ENCODE measurements at regions not wholly inside any gene's neighbourhood (a gene's known extent, or its start where the extent isn't known, plus 50 kb on each side); places are given as distances from the start of the nearest gene placed in this dataset.

- no peak for DNase-seq (ENCODE audit: low spot score)
- intact Hi-C loops (cut with DNase I), result no loop called here
Measured at GRCh38 chr13:60755380-60756163, 358.6 kb downstream of the TDRD3 start.

- intact Hi-C loops (cut with DNase I), result no loop called here
- DNase-seq (ENCODE audit: low spot score), result peak; percentile 36
Measured at GRCh38 chr13:60754211-60755090, 357.4 kb downstream of the TDRD3 start.

GRCh38 chr13:60753641-60754040 is 356.6 kb downstream of the TDRD3 start:
- intact Hi-C loops (cut with DNase I), result no loop called here
- no peak for DNase-seq (ENCODE audit: low spot score)

- no peak for DNase-seq (ENCODE audit: low spot score)
- intact Hi-C loops (cut with DNase I), result no loop called here
Measured at GRCh38 chr13:60745343-60745742, 348.3 kb downstream of the TDRD3 start.

GRCh38 chr13:60733933-60734332 is 336.9 kb downstream of the TDRD3 start:
- DNase-seq (ENCODE audit: low spot score), result no peak
- intact Hi-C loops (cut with DNase I), result loop anchor here in 1 of 2 donors (5.0 kb wide), 1 partner anchor 1087 kb away; no protein-coding TSS in a partner anchor

GRCh38 chr13:60727140-60727539 is 330.1 kb downstream of the TDRD3 start:
- intact Hi-C loops (cut with DNase I), result no loop called here
- DNase-seq (ENCODE audit: low spot score), result no peak

- intact Hi-C loops (cut with DNase I), result no loop called here
- no peak for DNase-seq (ENCODE audit: low spot score)
Measured at GRCh38 chr13:60721063-60721462, 324.0 kb downstream of the TDRD3 start.

GRCh38 chr13:60720590-60720989 is 323.6 kb downstream of the TDRD3 start:
- intact Hi-C loops (cut with DNase I), result no loop called here

GRCh38 chr13:60716313-60716712 is 319.3 kb downstream of the TDRD3 start:
- intact Hi-C loops (cut with DNase I), result no loop called here
- no peak for DNase-seq (ENCODE audit: low spot score)

More at GRCh38 chr13:60720590-60720989, 323.6 kb downstream of the TDRD3 start:
- no peak for DNase-seq (ENCODE audit: low spot score)

GRCh38 chr13:60707878-60708277 is 310.9 kb downstream of the TDRD3 start:
- intact Hi-C loops (cut with DNase I), result no loop called here
- DNase-seq (ENCODE audit: low spot score), result no peak

- DNase-seq (ENCODE audit: low spot score), result no peak
- intact Hi-C loops (cut with DNase I), result no loop called here
Measured at GRCh38 chr13:60701895-60702294, 304.9 kb downstream of the TDRD3 start.

GRCh38 chr13:60700994-60701393 is 304.0 kb downstream of the TDRD3 start:
- no peak for DNase-seq (ENCODE audit: low spot score)
- intact Hi-C loops (cut with DNase I), result no loop called here

GRCh38 chr13:60699636-60700035 is 302.6 kb downstream of the TDRD3 start:
- no peak for DNase-seq (ENCODE audit: low spot score)
- intact Hi-C loops (cut with DNase I), result no loop called here

GRCh38 chr13:60696602-60697001 is 299.6 kb downstream of the TDRD3 start:
- no peak for DNase-seq (ENCODE audit: low spot score)

GRCh38 chr13:60691268-60691667 is 294.2 kb downstream of the TDRD3 start:
- DNase-seq (ENCODE audit: low spot score), result no peak
- intact Hi-C loops (cut with DNase I), result no loop called here

More at GRCh38 chr13:60696602-60697001, 299.6 kb downstream of the TDRD3 start:
- intact Hi-C loops (cut with DNase I), result no loop called here

GRCh38 chr13:60690604-60691003 is 293.6 kb downstream of the TDRD3 start:
- intact Hi-C loops (cut with DNase I), result no loop called here
- no peak for DNase-seq (ENCODE audit: low spot score)

- intact Hi-C loops (cut with DNase I), result no loop called here
- DNase-seq (ENCODE audit: low spot score), result no peak
Measured at GRCh38 chr13:60689571-60689970, 292.6 kb downstream of the TDRD3 start.

- no peak for DNase-seq (ENCODE audit: low spot score)
Measured at GRCh38 chr13:60689076-60689475, 292.1 kb downstream of the TDRD3 start.

GRCh38 chr13:60679928-60680694 is 283.1 kb downstream of the TDRD3 start:
- intact Hi-C loops (cut with DNase I), result no loop called here

More at GRCh38 chr13:60689076-60689475, 292.1 kb downstream of the TDRD3 start:
- intact Hi-C loops (cut with DNase I), result no loop called here

GRCh38 chr13:60679131-60679530 is 282.1 kb downstream of the TDRD3 start:
- intact Hi-C loops (cut with DNase I), result no loop called here
- DNase-seq (ENCODE audit: low spot score), result no peak

More at GRCh38 chr13:60679928-60680694, 283.1 kb downstream of the TDRD3 start:
- DNase-seq (ENCODE audit: low spot score), result no peak
